ENCODE measurements at regions not wholly inside any gene's neighbourhood (a gene's known extent, or its start where the extent isn't known, plus 50 kb on each side); places are given as distances from the start of the nearest gene placed in this dataset.

DNA sequence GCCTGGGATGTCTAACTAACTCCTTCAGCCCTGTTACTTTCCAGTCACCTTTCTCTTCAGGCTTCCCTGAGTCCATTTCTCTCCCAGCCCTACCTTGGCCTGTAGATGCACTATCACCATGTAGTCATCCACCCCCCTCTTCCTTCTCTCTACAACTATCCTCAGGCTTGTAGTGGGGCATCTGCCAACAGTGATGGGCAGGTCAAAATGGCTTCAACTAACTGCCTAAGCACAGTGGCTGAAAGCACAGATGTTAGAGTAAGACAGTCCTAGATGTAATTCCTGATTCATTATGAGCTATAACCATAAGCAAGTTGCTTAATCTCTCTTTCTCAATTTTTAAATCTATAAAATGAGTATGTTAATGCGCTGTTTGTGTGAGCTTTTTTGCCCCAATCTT, 133.6 kb upstream of the NAV3 start:
- Mint-ChIP-seq H3K9me3 (peaks cover 31% of the 10 kb centered on the region), H3K4me3 (no peak overlapping the region), H3K4me1 (no peaks in the 10 kb centered on the region), H3K27me3 (no peaks in the 10 kb centered on the region), H3K27ac (ENCODE audit: low read depth) (no peak overlapping the region), H3K36me3 (ENCODE audit: insufficient read depth) (no peaks in the 10 kb centered on the region)
- DNase-seq (ENCODE audit: low spot score in 2 of 2) (no peak), ATAC-seq (replicated peaks; ENCODE audit: extremely low read depth, poor library complexity, severe bottlenecking) (no peak)

DNA sequence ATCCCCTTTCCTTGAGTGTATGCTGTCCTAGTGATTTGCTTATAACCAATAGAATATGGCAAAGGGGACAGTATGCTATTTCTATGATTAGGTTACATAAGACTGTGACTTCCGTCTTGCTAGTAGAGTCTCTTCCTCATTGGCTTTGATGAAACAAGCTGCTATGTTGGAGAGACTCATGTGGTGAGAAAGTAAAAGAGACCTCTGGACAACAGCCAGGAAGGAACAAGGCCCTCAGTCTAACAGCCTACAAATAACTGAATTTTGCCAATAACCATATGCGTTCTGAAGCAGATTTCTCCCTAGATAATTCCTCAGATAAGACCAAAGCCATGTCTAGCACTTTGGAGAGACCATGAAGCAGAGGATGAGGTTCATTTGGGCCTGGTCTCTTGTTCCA, 134.5 kb upstream of the NAV3 start:
- no peaks in the 10 kb centered on the region for H3K36me3 Mint-ChIP-seq (ENCODE audit: insufficient read depth)
- H3K4me1 Mint-ChIP-seq: no peaks in the 10 kb centered on the region
- DNase-seq (ENCODE audit: low spot score in 2 of 2): no peak
- no peak for ATAC-seq (replicated peaks; ENCODE audit: extremely low read depth, poor library complexity, severe bottlenecking)
- no peaks in the 10 kb centered on the region for H3K27me3 Mint-ChIP-seq
- H3K9me3 Mint-ChIP-seq: peaks cover 26% of the 10 kb centered on the region
- H3K27ac Mint-ChIP-seq (ENCODE audit: low read depth): no peak overlapping the region
- H3K4me3 Mint-ChIP-seq: no peak overlapping the region

DNA sequence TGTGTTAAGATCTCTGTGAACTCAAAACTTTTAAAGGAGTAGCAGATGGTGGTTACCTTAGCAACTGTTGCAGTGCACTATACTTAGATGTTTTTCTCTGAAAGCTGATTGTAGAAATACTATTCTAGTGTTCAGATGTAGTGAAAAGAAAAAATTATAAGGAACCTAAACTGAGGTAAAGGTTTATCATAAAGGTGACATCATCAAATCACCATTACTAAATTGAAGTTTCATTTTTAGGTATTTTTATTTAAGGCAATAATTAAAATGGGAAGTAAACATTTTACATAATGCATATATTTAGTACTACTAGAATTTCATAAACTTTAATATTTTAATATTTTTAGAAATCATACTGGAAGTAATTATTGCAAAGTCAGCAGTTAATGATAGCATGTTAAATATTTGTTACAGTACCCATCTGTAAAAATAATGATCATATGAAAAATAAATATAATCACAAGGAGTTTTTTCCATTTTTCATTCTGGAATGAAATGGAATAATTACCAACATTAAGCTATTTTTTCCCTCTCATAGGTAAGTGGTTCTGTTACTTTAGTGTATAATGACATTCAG, 141.1 kb upstream of the NAV3 start:
- DNase-seq (ENCODE audit: low spot score in 2 of 2) (no peak), ATAC-seq (replicated peaks; ENCODE audit: extremely low read depth, poor library complexity, severe bottlenecking) (no peak)
- no peak overlapping the region for H3K27ac Mint-ChIP-seq (ENCODE audit: low read depth)
- H3K27me3 Mint-ChIP-seq: no peaks in the 10 kb centered on the region
- no peaks in the 10 kb centered on the region for H3K36me3 Mint-ChIP-seq (ENCODE audit: insufficient read depth)
- H3K9me3 Mint-ChIP-seq: peaks cover 11% of the 10 kb centered on the region
- H3K4me1 Mint-ChIP-seq: no peaks in the 10 kb centered on the region
- H3K4me3 Mint-ChIP-seq: no peak overlapping the region

DNA sequence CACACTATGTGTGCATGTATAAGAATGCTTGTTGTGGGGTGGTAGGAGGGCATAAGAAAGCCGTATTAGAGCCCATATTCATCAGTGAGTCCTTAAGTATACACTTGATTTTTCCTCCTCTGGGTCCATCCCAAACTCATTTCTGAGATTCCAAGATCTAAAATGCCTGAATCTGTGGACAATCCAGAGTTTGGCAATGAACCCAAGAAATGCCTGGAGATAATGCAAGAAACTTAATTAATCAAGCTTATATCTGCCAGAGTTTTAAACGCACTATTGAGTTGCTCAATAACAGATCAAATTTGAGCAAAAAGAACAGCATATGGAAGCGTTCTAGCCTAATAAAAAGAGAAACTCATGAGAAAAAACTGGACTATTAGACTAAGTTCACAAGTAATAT, 143.4 kb upstream of the NAV3 start:
- no peak overlapping the region for H3K4me3 Mint-ChIP-seq
- H3K27me3 Mint-ChIP-seq: no peaks in the 10 kb centered on the region
- H3K9me3 Mint-ChIP-seq: peaks cover 6% of the 10 kb centered on the region
- H3K36me3 Mint-ChIP-seq (ENCODE audit: insufficient read depth): no peaks in the 10 kb centered on the region
- no peak overlapping the region for H3K27ac Mint-ChIP-seq (ENCODE audit: low read depth)
- no peaks in the 10 kb centered on the region for H3K4me1 Mint-ChIP-seq
- ATAC-seq (replicated peaks; ENCODE audit: extremely low read depth, poor library complexity, severe bottlenecking): no peak
- DNase-seq (ENCODE audit: low spot score in 2 of 2): no peak

DNA sequence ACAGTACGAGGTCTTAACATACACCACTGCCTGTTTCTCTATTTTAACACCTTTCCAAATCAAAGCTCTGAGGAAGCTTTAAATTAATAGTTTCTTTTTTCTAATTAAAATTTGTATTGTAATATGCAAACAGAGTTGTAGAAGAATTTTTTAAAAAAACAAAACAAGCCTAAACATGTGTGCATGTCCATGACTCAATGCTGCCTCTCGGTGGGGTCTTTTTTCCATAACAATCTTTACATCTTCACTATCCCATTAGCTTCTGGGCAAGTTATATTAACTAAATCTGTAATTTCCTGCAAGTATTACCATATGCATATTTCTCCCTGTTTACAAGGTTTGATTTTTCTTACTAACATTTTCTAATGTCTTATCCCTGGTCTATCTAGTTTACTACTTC, 143.9 kb upstream of the NAV3 start:
- no peak for DNase-seq (ENCODE audit: low spot score in 2 of 2)
- Mint-ChIP-seq H3K27ac (ENCODE audit: low read depth) (no peak overlapping the region), H3K4me1 (no peaks in the 10 kb centered on the region)

DNA sequence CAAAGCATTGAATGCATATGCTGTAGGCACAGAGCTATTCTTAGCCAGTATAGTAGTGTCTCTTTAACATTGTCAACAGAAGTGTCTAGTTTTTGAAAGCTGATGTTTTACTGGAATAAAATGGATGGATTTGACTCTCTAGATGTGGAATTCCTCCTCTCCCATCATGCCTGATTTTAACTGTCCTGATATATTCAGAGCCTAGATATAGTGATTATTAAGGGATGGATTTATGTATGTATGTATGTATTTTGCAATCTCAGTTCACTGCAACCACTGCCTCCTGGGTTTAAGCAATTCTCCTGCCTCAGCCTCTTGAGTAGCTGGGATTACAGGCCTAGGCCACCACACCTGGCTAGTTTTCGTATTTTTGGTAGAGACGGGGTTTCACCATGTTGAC, 144.8 kb upstream of the NAV3 start:
- no peak for ATAC-seq (replicated peaks; ENCODE audit: extremely low read depth, poor library complexity, severe bottlenecking)
- Mint-ChIP-seq H3K9me3 (peaks cover 6% of the 10 kb centered on the region), H3K27me3 (no peaks in the 10 kb centered on the region), H3K4me1 (no peaks in the 10 kb centered on the region), H3K36me3 (ENCODE audit: insufficient read depth) (peaks cover 3% of the 10 kb centered on the region), H3K27ac (ENCODE audit: low read depth) (no peak overlapping the region), H3K4me3 (no peak overlapping the region)
- no peak for DNase-seq (ENCODE audit: low spot score in 2 of 2)

More for the DNA sequence above, 143.9 kb upstream of the NAV3 start:
- H3K4me3 Mint-ChIP-seq: no peak overlapping the region
- ATAC-seq (replicated peaks; ENCODE audit: extremely low read depth, poor library complexity, severe bottlenecking): no peak
- peaks cover 6% of the 10 kb centered on the region for H3K9me3 Mint-ChIP-seq
- no peaks in the 10 kb centered on the region for H3K27me3 Mint-ChIP-seq
- peaks cover 1% of the 10 kb centered on the region for H3K36me3 Mint-ChIP-seq (ENCODE audit: insufficient read depth)

DNA sequence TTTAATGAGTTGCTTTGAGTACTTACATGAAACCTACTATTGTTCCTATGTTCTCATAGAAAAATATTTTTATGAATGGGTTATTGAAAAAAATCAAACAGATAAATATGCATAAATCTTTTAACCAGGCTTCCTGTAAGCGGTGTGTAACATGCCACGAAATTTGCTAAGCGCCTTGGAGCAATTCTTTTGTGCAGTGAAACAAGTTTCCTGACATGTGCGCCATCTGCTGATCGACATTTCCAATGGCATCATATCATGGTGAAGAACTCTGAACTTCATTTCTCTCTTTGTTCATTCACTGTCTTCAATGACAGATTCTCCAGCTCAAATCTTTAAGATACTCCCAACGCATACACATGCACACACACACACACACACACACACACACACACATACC, 145.6 kb upstream of the NAV3 start:
- H3K36me3 Mint-ChIP-seq (ENCODE audit: insufficient read depth): peaks cover 3% of the 10 kb centered on the region
- peaks cover 6% of the 10 kb centered on the region for H3K9me3 Mint-ChIP-seq
- ATAC-seq (replicated peaks; ENCODE audit: extremely low read depth, poor library complexity, severe bottlenecking) (no peak), DNase-seq (ENCODE audit: low spot score in 2 of 2) (no peak)
- no peak overlapping the region for H3K27ac Mint-ChIP-seq (ENCODE audit: low read depth)
- H3K27me3 Mint-ChIP-seq: no peaks in the 10 kb centered on the region
- H3K4me1 Mint-ChIP-seq: no peaks in the 10 kb centered on the region
- no peak overlapping the region for H3K4me3 Mint-ChIP-seq

DNA sequence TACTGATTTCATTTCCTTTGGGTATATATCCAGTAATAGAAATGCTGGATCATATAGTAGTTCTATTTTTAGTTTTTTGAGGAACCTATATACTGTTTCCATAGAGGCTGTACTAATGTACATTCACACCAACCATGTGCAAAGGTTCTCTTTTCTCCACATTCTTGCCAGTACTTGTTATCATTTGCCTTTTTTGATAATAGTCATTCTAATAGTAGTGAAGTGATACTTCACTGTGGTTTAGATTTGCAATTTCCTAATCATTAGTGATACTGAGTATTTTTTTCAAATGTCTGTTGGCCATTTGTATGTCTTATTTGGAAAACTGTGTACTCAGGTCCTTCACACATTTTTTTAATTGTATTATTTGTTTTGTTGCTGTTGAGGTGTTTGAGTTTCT, 148.2 kb upstream of the NAV3 start:
- Mint-ChIP-seq H3K27ac (ENCODE audit: low read depth) (no peak overlapping the region), H3K9me3 (peaks cover 11% of the 10 kb centered on the region), H3K27me3 (no peaks in the 10 kb centered on the region), H3K36me3 (ENCODE audit: insufficient read depth) (peaks cover 3% of the 10 kb centered on the region), H3K4me1 (no peaks in the 10 kb centered on the region), H3K4me3 (no peak overlapping the region)
- ATAC-seq (replicated peaks; ENCODE audit: extremely low read depth, poor library complexity, severe bottlenecking) (no peak), DNase-seq (ENCODE audit: low spot score in 2 of 2) (no peak)

DNA sequence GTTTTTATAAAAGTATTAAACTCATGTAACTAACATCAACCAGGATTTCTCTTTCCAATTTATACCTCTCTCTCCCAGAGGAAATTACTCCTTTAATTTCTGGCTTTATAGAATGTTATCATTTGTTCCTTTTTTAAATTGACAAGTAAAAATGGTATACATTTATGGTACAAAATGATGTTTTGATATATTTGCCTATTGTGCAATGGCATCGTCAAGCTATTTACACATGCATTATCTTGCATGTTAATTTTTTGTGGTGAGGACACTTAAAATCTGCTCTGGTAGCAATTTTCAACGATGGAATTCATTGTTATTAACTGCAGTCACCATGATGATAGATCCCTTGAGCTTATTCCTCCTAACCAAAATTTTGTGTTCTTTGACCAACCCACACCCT, 149.0 kb upstream of the NAV3 start:
- Mint-ChIP-seq H3K27me3 (no peaks in the 10 kb centered on the region), H3K4me3 (no peak overlapping the region), H3K27ac (ENCODE audit: low read depth) (no peak overlapping the region), H3K9me3 (peaks cover 11% of the 10 kb centered on the region), H3K36me3 (ENCODE audit: insufficient read depth) (peaks cover 3% of the 10 kb centered on the region), H3K4me1 (no peaks in the 10 kb centered on the region)
- ATAC-seq (replicated peaks; ENCODE audit: extremely low read depth, poor library complexity, severe bottlenecking) (no peak), DNase-seq (ENCODE audit: low spot score in 2 of 2) (no peak)

DNA sequence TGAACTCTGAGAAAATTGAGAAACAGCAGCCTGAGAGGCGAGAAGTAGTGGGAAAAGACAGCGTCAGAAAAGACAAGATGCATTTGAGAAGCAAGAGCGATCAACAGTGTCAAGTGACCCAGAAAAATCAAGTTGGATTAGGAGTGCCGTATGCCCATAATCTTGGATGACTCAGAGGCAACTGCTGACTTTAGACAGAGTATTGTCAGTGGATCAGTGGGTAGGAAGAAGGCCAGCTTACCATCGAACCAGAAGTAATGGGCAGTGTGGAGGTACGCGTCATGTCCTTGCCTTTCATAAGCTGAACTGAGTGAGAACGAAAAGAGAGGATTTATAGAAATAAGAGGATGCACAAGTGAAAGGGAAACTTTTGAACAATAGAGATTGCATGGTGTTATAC, 151.0 kb upstream of the NAV3 start:
- Mint-ChIP-seq H3K27me3 (no peaks in the 10 kb centered on the region), H3K36me3 (ENCODE audit: insufficient read depth) (peaks cover 3% of the 10 kb centered on the region), H3K9me3 (peaks cover 14% of the 10 kb centered on the region), H3K4me1 (no peaks in the 10 kb centered on the region), H3K27ac (ENCODE audit: low read depth) (no peak overlapping the region), H3K4me3 (no peak overlapping the region)
- ATAC-seq (replicated peaks; ENCODE audit: extremely low read depth, poor library complexity, severe bottlenecking) (no peak), DNase-seq (ENCODE audit: low spot score in 2 of 2) (no peak)

DNA sequence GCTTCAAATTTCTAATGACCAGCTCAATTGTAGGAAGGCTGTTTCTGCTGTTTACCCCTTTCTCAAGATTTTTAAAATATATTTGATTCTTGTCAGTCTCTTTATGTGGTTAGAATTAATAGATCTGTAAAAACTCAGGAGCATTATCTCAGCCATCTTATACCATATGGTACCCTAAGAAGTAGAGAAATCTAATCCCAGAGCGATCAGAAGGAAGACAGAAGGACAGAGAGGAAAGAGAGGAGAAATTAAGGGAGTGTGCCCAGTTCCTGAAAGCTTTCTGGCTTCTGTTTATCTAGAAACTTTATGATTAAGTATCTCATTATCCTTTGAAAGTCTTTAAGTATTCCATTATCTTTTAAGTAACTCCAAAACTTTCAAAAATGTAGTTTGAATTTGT, 152.1 kb upstream of the NAV3 start:
- Mint-ChIP-seq H3K36me3 (ENCODE audit: insufficient read depth) (peaks cover 3% of the 10 kb centered on the region), H3K4me3 (no peak overlapping the region), H3K27ac (ENCODE audit: low read depth) (no peak overlapping the region), H3K9me3 (peaks cover 16% of the 10 kb centered on the region), H3K27me3 (no peaks in the 10 kb centered on the region), H3K4me1 (no peaks in the 10 kb centered on the region)
- ATAC-seq (replicated peaks; ENCODE audit: extremely low read depth, poor library complexity, severe bottlenecking): no peak
- no peak for DNase-seq (ENCODE audit: low spot score in 2 of 2)

DNA sequence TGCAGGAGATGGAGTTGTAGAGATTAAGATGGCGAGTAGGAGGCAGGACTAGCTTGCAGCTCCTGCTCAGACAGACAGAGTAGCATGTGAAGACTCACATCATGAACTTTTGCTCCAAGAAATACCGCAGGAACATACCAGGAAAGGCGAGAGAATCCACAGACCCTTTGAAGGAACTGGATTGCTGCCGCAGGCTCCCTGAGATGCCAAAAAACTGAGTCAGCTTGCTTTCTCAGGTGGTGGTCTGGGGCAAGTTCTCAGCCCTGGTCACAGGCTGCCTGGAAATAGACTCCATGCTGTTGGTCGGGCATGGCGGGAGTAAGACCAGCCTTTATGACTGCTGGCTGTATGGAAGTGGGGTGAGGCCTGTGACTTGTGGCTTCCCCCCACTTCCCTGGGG, 163.6 kb upstream of the NAV3 start:
- no peak for DNase-seq (ENCODE audit: low spot score in 2 of 2)
- peaks cover 6% of the 10 kb centered on the region for H3K9me3 Mint-ChIP-seq
- H3K36me3 Mint-ChIP-seq (ENCODE audit: insufficient read depth): no peaks in the 10 kb centered on the region
- H3K27me3 Mint-ChIP-seq: no peaks in the 10 kb centered on the region
- ATAC-seq (replicated peaks; ENCODE audit: extremely low read depth, poor library complexity, severe bottlenecking): no peak
- H3K4me1 Mint-ChIP-seq: no peaks in the 10 kb centered on the region
- no peak overlapping the region for H3K27ac Mint-ChIP-seq (ENCODE audit: low read depth)
- H3K4me3 Mint-ChIP-seq: no peak overlapping the region

DNA sequence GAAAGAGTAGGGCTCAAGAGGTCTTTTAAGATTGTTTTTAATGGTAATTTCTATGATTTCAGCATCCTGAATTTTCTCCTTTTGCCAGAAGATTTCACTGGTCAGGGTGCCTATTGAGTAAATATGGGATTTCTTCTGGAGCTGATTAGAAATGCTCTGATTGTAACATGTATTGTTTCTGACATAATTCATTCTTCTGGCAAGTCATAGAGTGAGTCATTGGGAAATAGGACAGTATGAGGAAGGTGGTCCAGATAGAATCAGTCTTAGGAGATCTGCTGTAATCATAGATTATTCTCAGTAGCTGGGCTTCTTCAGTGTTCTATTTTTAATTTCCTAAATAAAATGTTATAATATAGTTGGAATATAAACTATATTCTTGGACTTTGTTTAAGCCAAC, 182.0 kb upstream of the NAV3 start:
- Mint-ChIP-seq H3K27me3 (no peaks in the 10 kb centered on the region), H3K27ac (ENCODE audit: low read depth) (no peak overlapping the region), H3K4me3 (no peak overlapping the region), H3K9me3 (peaks cover 11% of the 10 kb centered on the region), H3K4me1 (no peaks in the 10 kb centered on the region), H3K36me3 (ENCODE audit: insufficient read depth) (peaks cover 2% of the 10 kb centered on the region)
- DNase-seq (ENCODE audit: low spot score in 2 of 2) (no peak), ATAC-seq (replicated peaks; ENCODE audit: extremely low read depth, poor library complexity, severe bottlenecking) (no peak)
